Esophagus squamous epithelium (tissue), 5 donors: ENCODE measurements at regions not wholly inside any gene's neighbourhood (a gene's known extent, or its start where the extent isn't known, plus 50 kb on each side); places are given as distances from the start of the nearest gene placed in this dataset.

Experiments used
- DNase-seq: peaks from one replicate; lab custom pipeline; 2025; lab: John Stamatoyannopoulos, UW
- H3K27ac ChIP-seq, 4 donors: fragments of 200-600 bp; sonication (generic); one replicate each; pipeline ENCODE4 v1.5.1; 2016 to 2019; ENCODE audit warnings: mild to moderate bottlenecking in 1 of 4
- H3K27me3 ChIP-seq, 4 donors: fragments of 200-600 bp; sonication (generic); 1 replicate in 3 of 4; 2 replicates in 1 of 4; pipeline versions ENCODE4 v1.5.1 to v1.6.0; 2017 to 2021; ENCODE audit warnings: antibody characterized with exemption in 1 of 4
- H3K36me3 ChIP-seq, 3 donors: fragments of 200-600 bp; sonication (generic); one replicate each; pipeline ENCODE4 v1.5.1; 2016 to 2019
- H3K4me1 ChIP-seq, 3 donors: fragments of 200-600 bp; sonication (generic); one replicate each; pipeline ENCODE4 v1.5.1; 2017 to 2019
- H3K4me3 ChIP-seq, 4 donors: fragments of 200-600 bp; sonication (generic); 1 replicate in 3 of 4; 2 replicates in 1 of 4; pipeline ENCODE4 v1.5.1; 2016 to 2019; ENCODE audit warnings: mild to moderate bottlenecking in 2 of 4, moderate library complexity in 1 of 4
- H3K9me3 ChIP-seq, 3 donors: fragments of 200-600 bp; sonication (generic); one replicate each; pipeline ENCODE4 v1.5.1; 2016 to 2019
- POLR2A ChIP-seq, 4 donors: fragments of 450-650 bp; IDR thresholded peaks; one replicate each; pipeline ENCODE4 v1.6.1; 2017; ENCODE audit warnings: antibody characterized with exemption in 4 of 4, mild to moderate bottlenecking in 4 of 4, moderate library complexity in 3 of 4
- WGBS, 2 donors: methylation state at CpG; one replicate each; pipeline ENCODE4 v1.1.5; 2018; 5-methylcytosine and 5-hydroxymethylcytosine counted together
- intact Hi-C: fragments of 100-400 bp; cut with DNase I; formaldehyde crosslinking; loops from one replicate; pipeline ENCODE4 v1.15.0; 2022
- TF ChIP-seq, protein P1 (sequence below), 6 experiments: fragments of 450-650 bp in 4 of 6; fragments of 200-600 bp in 2 of 6; sonication (generic) in 2 of 6; IDR thresholded peaks; one replicate each; pipeline ENCODE4 v1.5.1; 2016 to 2019; ENCODE audit warnings: antibody characterized with exemption in 6 of 6, mild to moderate bottlenecking in 4 of 6, moderate library complexity in 4 of 6
- donor health status: DM: yes; HTN: yes; CAD: no.

DNA sequence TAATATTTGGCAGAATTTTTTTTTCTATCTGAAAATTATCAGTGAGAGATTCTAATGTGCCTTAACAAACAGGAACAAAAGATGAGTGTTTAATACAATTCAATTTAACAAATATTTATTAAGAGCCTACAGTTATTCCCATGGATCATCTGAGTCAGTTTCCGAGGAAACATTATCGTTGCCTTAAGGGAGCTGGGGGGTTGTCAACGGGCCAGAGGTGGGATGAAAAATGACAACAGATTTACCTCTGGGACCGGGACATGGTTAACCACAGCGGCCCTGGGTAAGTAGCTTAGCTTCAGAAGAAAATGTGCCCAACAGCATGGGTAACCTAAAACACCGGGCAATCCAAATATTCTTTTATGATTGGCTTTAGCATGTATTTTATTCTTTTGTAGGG, 113.6 kb downstream of the DAD1 start:
- no peaks in the 10 kb centered on the region for H3K36me3 ChIP-seq
- H3K27me3 ChIP-seq: peaks cover 0 to 23% (median 0%) of the 10 kb centered on the region in 4 donors
- intact Hi-C loops: loop anchor here (10.0 kb wide), 1 partner anchor 151 kb away; no protein-coding TSS in a partner anchor
- H3K4me1 ChIP-seq: peaks cover 0 to 49% (median 11%) of the 10 kb centered on the region in 3 donors
- H3K27ac ChIP-seq: no peak overlapping the region
- H3K4me3 ChIP-seq: no peak overlapping the region
- no peak for DNase-seq
- TF ChIP-seq POLR2A (IDR thresholded peaks at IDR 0.05): no peak
- TF ChIP-seq, protein P1, sequence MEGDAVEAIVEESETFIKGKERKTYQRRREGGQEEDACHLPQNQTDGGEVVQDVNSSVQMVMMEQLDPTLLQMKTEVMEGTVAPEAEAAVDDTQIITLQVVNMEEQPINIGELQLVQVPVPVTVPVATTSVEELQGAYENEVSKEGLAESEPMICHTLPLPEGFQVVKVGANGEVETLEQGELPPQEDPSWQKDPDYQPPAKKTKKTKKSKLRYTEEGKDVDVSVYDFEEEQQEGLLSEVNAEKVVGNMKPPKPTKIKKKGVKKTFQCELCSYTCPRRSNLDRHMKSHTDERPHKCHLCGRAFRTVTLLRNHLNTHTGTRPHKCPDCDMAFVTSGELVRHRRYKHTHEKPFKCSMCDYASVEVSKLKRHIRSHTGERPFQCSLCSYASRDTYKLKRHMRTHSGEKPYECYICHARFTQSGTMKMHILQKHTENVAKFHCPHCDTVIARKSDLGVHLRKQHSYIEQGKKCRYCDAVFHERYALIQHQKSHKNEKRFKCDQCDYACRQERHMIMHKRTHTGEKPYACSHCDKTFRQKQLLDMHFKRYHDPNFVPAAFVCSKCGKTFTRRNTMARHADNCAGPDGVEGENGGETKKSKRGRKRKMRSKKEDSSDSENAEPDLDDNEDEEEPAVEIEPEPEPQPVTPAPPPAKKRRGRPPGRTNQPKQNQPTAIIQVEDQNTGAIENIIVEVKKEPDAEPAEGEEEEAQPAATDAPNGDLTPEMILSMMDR (IDR thresholded peaks at IDR 0.05): no peak
- H3K9me3 ChIP-seq: no peaks in the 10 kb centered on the region
- 72 to 82% methylated on average over 6 of the region's 6 CpGs for WGBS, 2 donors

DNA sequence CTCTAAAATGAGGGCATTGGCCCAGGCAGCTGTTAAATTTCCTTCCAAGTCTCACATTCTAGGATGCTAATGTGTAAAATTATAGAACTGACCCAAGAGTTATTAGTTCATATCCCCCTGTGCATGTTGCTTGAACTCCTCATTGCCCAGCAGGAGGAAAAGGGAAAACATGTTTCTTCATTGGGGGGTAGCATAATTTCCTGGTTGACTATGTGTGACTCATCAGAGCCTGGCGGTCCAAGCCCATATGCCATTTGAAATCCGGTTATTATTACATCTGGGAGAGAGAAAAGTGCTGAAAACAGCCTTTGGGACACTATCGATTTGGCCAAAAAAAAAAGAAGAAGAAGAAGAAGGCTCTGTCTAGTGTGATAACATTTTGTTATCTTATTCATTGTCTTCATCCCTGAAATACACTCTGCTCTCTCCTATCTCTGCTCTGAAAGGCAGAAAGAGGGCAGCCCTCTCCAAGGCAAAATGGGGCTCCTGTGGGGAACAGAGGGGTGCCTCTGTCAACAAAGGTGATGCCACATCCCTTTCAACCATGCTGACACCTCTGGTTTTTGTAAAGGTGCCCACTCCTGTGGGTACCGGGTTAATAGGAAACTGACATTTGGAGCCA, 114.2 kb downstream of the DAD1 start:
- DNase-seq: no peak
- no peak overlapping the region for H3K27ac ChIP-seq
- intact Hi-C loops: loop anchor here (5.0 to 10.0 kb wide), 2 partner anchors 83 to 150 kb away; no protein-coding TSS in a partner anchor
- no peak for TF ChIP-seq POLR2A (IDR thresholded peaks at IDR 0.05)
- TF ChIP-seq, protein P1 (IDR thresholded peaks at IDR 0.05): no peak
- no peaks in the 10 kb centered on the region for H3K36me3 ChIP-seq
- H3K4me3 ChIP-seq: no peak overlapping the region
- peaks cover 0 to 52% (median 13%) of the 10 kb centered on the region in 3 donors for H3K4me1 ChIP-seq
- H3K27me3 ChIP-seq: peaks cover 0 to 23% (median 0%) of the 10 kb centered on the region in 4 donors
- 42 to 44% methylated on average over 4 of the region's 4 CpGs for WGBS, 2 donors
- H3K9me3 ChIP-seq: no peaks in the 10 kb centered on the region

DNA sequence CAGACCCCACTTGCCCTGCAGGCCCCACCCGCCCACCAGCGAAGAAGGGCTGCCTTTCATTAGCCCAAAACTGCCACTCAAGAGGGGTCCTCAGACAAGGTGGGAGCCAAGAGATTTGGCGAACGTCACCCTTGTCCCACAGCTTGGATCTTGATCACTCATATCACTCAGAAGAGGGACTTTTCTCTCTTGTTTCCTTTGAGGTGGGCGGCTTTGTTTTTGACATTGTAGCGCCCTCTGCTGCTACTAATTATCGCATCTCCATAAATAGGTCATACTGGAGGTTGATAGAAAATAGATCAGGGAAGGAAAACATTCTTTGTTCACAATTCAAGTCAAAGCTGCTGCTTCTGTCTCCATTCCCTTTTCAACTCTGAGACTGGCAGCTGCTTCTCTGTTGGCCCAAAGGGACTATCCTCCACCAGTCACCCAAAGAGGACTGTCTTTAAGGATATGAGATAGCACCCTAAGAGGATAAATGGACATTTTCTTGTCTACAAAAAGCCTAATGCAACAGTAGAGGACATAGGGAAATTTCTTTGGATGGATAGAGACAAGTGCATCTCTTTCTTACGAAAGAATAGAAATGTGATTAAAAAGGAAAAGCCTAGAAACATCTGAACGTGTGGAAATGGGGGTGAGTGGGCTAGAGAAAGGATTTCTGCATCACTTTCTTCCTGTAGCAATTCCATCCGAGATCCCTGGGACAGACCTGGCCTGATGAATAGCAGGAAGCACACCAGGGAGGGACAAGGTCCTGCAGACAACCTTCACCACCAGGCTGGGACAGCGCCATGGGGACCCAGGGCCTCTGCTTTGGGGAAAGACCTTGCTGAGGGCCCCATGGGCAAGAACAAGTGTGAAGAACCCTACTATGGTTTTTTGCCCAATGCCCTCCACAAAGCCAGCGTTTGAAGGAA, 115.8 kb downstream of the DAD1 start:
- H3K27me3 ChIP-seq: peaks cover 0 to 31% (median 0%) of the 10 kb centered on the region in 4 donors
- 56 to 58% methylated on average over 9 to 12 of the region's 12 CpGs for whole genome bisulfite sequencing, 2 donors
- intact Hi-C loops: loop anchor here (5.0 to 10.0 kb wide), 2 partner anchors 81 to 148 kb away; no protein-coding TSS in a partner anchor
- no peak overlapping the region for H3K4me3 ChIP-seq
- no peak overlapping the region for H3K27ac ChIP-seq
- DNase-seq: no peak
- H3K9me3 ChIP-seq: no peaks in the 10 kb centered on the region
- peaks cover 0 to 46% (median 7%) of the 10 kb centered on the region in 3 donors for H3K4me1 ChIP-seq
- no peaks in the 10 kb centered on the region for H3K36me3 ChIP-seq
- TF ChIP-seq POLR2A (IDR thresholded peaks at IDR 0.05): no peak
- TF ChIP-seq, protein P1 (IDR thresholded peaks at IDR 0.05): peak; percentile 19 to 70 (median 54)

DNA sequence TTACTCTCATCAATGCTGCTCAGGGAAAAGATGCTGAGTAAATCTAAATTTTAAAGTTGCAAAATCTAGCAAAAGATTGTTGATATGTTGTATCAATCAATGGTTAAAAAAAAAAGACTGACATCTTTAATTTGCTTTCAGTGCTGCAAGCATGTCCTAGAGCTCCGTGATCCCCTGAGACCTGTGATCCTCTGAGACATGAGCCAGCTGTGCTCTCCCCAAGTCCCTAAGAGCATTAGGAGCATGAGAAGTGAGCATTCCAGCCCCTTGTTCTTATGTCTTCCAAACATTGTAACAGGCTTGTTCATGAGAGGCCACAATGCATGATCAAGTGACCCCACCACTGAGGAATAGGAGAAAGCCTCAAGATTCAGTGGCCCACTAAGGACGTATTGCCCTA, 116.6 kb downstream of the DAD1 start:
- Histone ChIP-seq H3K4me1 (peaks cover 0 to 40% (median 6%) of the 10 kb centered on the region in 3 donors), H3K36me3 (no peaks in the 10 kb centered on the region), H3K27me3 (peaks cover 0 to 28% (median 0%) of the 10 kb centered on the region in 4 donors), H3K27ac (no peak overlapping the region), H3K9me3 (no peaks in the 10 kb centered on the region), H3K4me3 (no peak overlapping the region)
- DNase-seq: no peak
- TF ChIP-seq, protein P1 (IDR thresholded peaks at IDR 0.05): no peak
- TF ChIP-seq POLR2A (IDR thresholded peaks at IDR 0.05): no peak
- WGBS, 2 donors: 72 to 89% methylated on average over 2 of the region's 2 CpGs
- intact Hi-C loops: loop anchor here (5.0 to 10.0 kb wide), 2 partner anchors 80 to 148 kb away; no protein-coding TSS in a partner anchor
